Spleen (tissue), 7 donors: ENCODE measurements at regions not wholly inside any gene's neighbourhood (a gene's known extent, or its start where the extent isn't known, plus 50 kb on each side); places are given as distances from the start of the nearest gene placed in this dataset.
"Not testable (repeated sequence)": the region's sequence is repeated elsewhere in the genome, so short reads cannot be mapped to it uniquely, and the experiment has no call there.

ENCODE experiments used
- POLR2A ChIP-seq, 3 donors: fragments of 450-650 bp; IDR thresholded peaks; one replicate each; pipeline ENCODE4 v1.5.1; 2017; ENCODE audit warnings: antibody characterized with exemption in 3 of 3, mild to moderate bottlenecking in 1 of 3
- POLR2AphosphoS5 ChIP-seq, 3 donors: sonication (generic); formaldehyde crosslinking; IDR thresholded peaks; one replicate each; pipeline ENCODE4 v1.5.1; 2017; ENCODE audit warnings: antibody characterized with exemption in 3 of 3
- TF ChIP-seq, protein P1 (sequence below), 11 experiments: fragments of 200-600 bp in 7 of 11; fragments of 450-650 bp in 4 of 11; sonication (generic) in 4 of 11; IDR thresholded peaks in 8 of 11; conservative IDR thresholded peaks in 3 of 11; 1 replicate in 7 of 11; 2 replicates in 4 of 11; pipeline versions ENCODE4 v1.4.0 to v1.8.0; 2016 to 2021; ENCODE audit warnings: antibody characterized with exemption in 11 of 11, inconsistent platforms in 4 of 11, mild to moderate bottlenecking in 1 of 11
- donor health status: DM: no; HTN: no; CAD: no; lungs with moderate emphysema.
- donor health status: DM: no; HTN: no; CAD: no.
- donor health status: DM: no; HTN: no; CAD: no.

DNA sequence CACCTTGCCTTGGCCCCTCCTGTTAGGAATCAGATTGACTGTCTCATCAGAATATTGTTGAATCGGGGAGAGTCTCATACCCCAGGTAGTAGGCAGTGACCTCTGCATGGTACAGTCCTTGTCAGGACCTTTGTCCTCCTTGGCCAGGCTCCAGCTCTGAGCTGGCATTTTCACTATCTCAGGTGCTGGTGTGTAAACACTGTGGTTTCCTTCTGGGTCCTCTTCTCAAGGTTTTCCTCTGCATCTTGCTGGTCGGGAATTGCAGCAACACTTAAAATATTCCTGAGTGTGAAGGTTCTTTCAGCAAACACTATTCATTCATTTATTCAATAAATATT, 69.7 kb upstream of the TAMM41 start:
- TF ChIP-seq, protein P1, sequence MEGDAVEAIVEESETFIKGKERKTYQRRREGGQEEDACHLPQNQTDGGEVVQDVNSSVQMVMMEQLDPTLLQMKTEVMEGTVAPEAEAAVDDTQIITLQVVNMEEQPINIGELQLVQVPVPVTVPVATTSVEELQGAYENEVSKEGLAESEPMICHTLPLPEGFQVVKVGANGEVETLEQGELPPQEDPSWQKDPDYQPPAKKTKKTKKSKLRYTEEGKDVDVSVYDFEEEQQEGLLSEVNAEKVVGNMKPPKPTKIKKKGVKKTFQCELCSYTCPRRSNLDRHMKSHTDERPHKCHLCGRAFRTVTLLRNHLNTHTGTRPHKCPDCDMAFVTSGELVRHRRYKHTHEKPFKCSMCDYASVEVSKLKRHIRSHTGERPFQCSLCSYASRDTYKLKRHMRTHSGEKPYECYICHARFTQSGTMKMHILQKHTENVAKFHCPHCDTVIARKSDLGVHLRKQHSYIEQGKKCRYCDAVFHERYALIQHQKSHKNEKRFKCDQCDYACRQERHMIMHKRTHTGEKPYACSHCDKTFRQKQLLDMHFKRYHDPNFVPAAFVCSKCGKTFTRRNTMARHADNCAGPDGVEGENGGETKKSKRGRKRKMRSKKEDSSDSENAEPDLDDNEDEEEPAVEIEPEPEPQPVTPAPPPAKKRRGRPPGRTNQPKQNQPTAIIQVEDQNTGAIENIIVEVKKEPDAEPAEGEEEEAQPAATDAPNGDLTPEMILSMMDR (IDR thresholded peaks at IDR 0.05 in 8 of 11, conservative IDR thresholded peaks at IDR 0.05 in 3 of 11) = not testable (repeated sequence)
- not testable (repeated sequence) for TF ChIP-seq POLR2A, POLR2AphosphoS5 (IDR thresholded peaks at IDR 0.05)
